Neural progenitor cell (in vitro differentiated cells): ENCODE measurements at regions not wholly inside any gene's neighbourhood (a gene's known extent, or its start where the extent isn't known, plus 50 kb on each side); places are given as distances from the start of the nearest gene placed in this dataset.

ENCODE experiments used
- DNase-seq: peaks from one replicate; pipeline ENCODE4 v3.0.0-alpha.2; 2016; ENCODE audit warnings: low spot score
- H2AFZ ChIP-seq: fragments of 200-600 bp; sonication (generic); replicated peaks from 2 replicates; pipeline ENCODE4 v1.6.1; 2016; ENCODE audit warnings: antibody characterized with exemption
- H3F3A ChIP-seq: fragments of 200-600 bp; sonication (generic); 2 replicates; pipeline ENCODE4 v1.6.1; 2016; ENCODE audit warnings: antibody characterized with exemption, low read depth
- H3K27ac ChIP-seq: fragments of 200-600 bp; sonication (generic); 2 replicates; pipeline ENCODE4 v1.5.1; 2016; ENCODE audit warnings: mild to moderate bottlenecking
- H3K27me3 ChIP-seq: fragments of 200-600 bp; sonication (generic); 2 replicates; pipeline ENCODE4 v1.6.1; 2016; ENCODE audit warnings: mild to moderate bottlenecking, moderate library complexity
- H3K36me3 ChIP-seq: fragments of 200-600 bp; sonication (generic); 2 replicates; pipeline ENCODE4 v1.5.1; 2016
- H3K4me1 ChIP-seq: fragments of 200-600 bp; sonication (generic); 2 replicates; pipeline ENCODE4 v1.6.1; 2016; ENCODE audit warnings: mixed run types
- H3K4me2 ChIP-seq: fragments of 200-600 bp; sonication (generic); 2 replicates; pipeline ENCODE4 v1.6.1; 2016
- H3K4me3 ChIP-seq: fragments of 200-600 bp; sonication (generic); 2 replicates; pipeline ENCODE4 v1.5.1; 2016
- H3K79me2 ChIP-seq: fragments of 200-600 bp; sonication (generic); 2 replicates; pipeline ENCODE4 v1.6.1; 2016; ENCODE audit warnings: low read depth
- H3K9ac ChIP-seq: fragments of 200-600 bp; sonication (generic); 2 replicates; pipeline ENCODE4 v1.6.1; 2016
- H3K9me3 ChIP-seq: fragments of 200-600 bp; sonication (generic); 2 replicates; pipeline ENCODE4 v1.5.1; 2016; ENCODE audit warnings: low read depth
- H4K20me1 ChIP-seq: fragments of 200-600 bp; sonication (generic); 2 replicates; pipeline ENCODE4 v1.6.1; 2016; ENCODE audit warnings: low read depth
- H3K27ac Mint-ChIP-seq: 3 replicates; pipeline ENCODE4 v1.8.0; 2021; ENCODE audit warnings: mixed read lengths
- H3K27me3 Mint-ChIP-seq: 2 replicates; pipeline ENCODE4 v1.8.0; 2022; ENCODE audit warnings: low read depth, mild to moderate bottlenecking, inconsistent platforms, moderate library complexity, mixed read lengths; ENCODE audit not compliant: insufficient read depth
- H3K36me3 Mint-ChIP-seq: 3 replicates; pipeline ENCODE4 v1.8.0; 2021; ENCODE audit warnings: mixed read lengths
- H3K4me1 Mint-ChIP-seq: 3 replicates; pipeline ENCODE4 v1.8.0; 2021; ENCODE audit warnings: mixed read lengths
- H3K4me3 Mint-ChIP-seq: 3 replicates; pipeline ENCODE4 v1.8.0; 2021; ENCODE audit warnings: mild to moderate bottlenecking, moderate library complexity, mixed read lengths
- H3K9me3 Mint-ChIP-seq: 3 replicates; pipeline ENCODE4 v1.8.0; 2020; ENCODE audit warnings: mixed read lengths
- EZH2 ChIP-seq: fragments of 200-600 bp; sonication (generic); IDR thresholded peaks from 2 replicates; pipeline ENCODE4 v1.6.1; 2017; ENCODE audit warnings: antibody characterized with exemption, mild to moderate bottlenecking, moderate library complexity
- EZH2phosphoT487 ChIP-seq: fragments of 200-600 bp; sonication (generic); IDR thresholded peaks from 2 replicates; pipeline ENCODE4 v1.6.1; 2017; ENCODE audit warnings: antibody characterized with exemption
- TF ChIP-seq, protein P1 (sequence below): fragments of 200-600 bp; sonication (generic); IDR thresholded peaks from 2 replicates; pipeline ENCODE4 v1.5.1; 2017; ENCODE audit warnings: antibody characterized with exemption, mild to moderate bottlenecking

DNA sequence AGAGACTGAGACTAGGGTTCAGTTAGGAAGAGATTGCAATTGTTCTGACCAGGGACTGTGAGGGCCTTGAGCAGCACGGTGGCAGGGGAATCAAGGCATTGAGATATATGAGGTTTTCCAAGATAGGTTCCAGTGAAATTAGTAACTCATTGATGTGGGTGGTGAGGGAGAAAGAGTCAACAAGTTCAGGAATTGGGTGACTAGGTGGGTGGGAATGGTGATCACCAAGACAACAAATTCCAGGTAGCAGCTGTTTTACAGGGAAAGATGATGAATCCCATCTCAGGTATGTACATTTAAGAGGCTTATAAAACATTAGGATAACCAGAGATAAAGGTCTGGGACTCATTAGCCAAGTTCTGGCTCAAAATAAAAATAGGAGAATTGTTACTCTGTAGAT is 251.5 kb upstream of the MGAT5 start:
- Histone ChIP-seq H2AFZ (no peak overlapping the region), H3K4me1 (no peaks in the 10 kb centered on the region), H3K4me2 (no peak overlapping the region), H3K4me3 (no peak overlapping the region), H3K27me3 (no peaks in the 10 kb centered on the region), H3K9ac (no peak overlapping the region), H3K27ac (no peak overlapping the region), H4K20me1 (no peaks in the 10 kb centered on the region), H3K36me3 (no peaks in the 10 kb centered on the region), H3K79me2 (no peaks in the 10 kb centered on the region), H3K9me3 (no peaks in the 10 kb centered on the region), H3F3A (no peaks in the 10 kb centered on the region)
- Mint-ChIP-seq H3K27me3 (no peaks in the 10 kb centered on the region), H3K9me3 (no peaks in the 10 kb centered on the region), H3K36me3 (no peaks in the 10 kb centered on the region), H3K4me1 (no peaks in the 10 kb centered on the region), H3K4me3 (no peak overlapping the region), H3K27ac (no peak overlapping the region)
- TF ChIP-seq, protein P1, sequence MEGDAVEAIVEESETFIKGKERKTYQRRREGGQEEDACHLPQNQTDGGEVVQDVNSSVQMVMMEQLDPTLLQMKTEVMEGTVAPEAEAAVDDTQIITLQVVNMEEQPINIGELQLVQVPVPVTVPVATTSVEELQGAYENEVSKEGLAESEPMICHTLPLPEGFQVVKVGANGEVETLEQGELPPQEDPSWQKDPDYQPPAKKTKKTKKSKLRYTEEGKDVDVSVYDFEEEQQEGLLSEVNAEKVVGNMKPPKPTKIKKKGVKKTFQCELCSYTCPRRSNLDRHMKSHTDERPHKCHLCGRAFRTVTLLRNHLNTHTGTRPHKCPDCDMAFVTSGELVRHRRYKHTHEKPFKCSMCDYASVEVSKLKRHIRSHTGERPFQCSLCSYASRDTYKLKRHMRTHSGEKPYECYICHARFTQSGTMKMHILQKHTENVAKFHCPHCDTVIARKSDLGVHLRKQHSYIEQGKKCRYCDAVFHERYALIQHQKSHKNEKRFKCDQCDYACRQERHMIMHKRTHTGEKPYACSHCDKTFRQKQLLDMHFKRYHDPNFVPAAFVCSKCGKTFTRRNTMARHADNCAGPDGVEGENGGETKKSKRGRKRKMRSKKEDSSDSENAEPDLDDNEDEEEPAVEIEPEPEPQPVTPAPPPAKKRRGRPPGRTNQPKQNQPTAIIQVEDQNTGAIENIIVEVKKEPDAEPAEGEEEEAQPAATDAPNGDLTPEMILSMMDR, result no peak
- TF ChIP-seq EZH2 (no peak), EZH2phosphoT487 (no peak)
- no peak for DNase-seq

DNA sequence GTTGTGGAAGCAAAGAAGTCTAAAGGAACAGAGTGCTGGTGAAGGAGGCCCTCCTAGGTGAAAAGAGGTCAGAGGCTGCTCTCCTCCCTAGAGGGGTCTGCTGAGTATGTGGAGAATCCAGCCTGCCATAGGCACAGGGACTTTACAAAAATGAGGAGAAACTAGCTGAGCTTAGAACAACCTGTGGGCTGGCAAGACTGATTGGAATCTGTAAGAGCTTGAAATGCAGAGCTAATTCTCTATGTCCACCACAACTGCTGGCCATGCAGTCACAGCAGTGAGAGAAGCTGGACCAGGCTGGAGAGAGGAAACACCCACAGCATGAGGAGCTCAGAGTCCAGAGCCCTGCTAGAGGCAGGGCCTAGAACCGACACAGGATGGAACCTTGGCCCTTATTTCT is 251.0 kb upstream of the MGAT5 start:
- no peak overlapping the region for H3K27ac Mint-ChIP-seq
- Histone ChIP-seq H3K4me2 (no peak overlapping the region), H3K9ac (no peak overlapping the region), H2AFZ (no peak overlapping the region), H3K27ac (no peak overlapping the region), H3K27me3 (no peaks in the 10 kb centered on the region), H3K4me3 (no peak overlapping the region), H3F3A (no peaks in the 10 kb centered on the region), H3K4me1 (no peaks in the 10 kb centered on the region), H3K9me3 (no peaks in the 10 kb centered on the region), H3K36me3 (no peaks in the 10 kb centered on the region), H3K79me2 (no peaks in the 10 kb centered on the region), H4K20me1 (no peaks in the 10 kb centered on the region)
- no peaks in the 10 kb centered on the region for H3K9me3 Mint-ChIP-seq
- no peak overlapping the region for H3K4me3 Mint-ChIP-seq
- H3K27me3 Mint-ChIP-seq, result no peaks in the 10 kb centered on the region
- H3K36me3 Mint-ChIP-seq, result no peaks in the 10 kb centered on the region
- H3K4me1 Mint-ChIP-seq, result no peaks in the 10 kb centered on the region
- TF ChIP-seq EZH2, result no peak
- no peak for DNase-seq

DNA sequence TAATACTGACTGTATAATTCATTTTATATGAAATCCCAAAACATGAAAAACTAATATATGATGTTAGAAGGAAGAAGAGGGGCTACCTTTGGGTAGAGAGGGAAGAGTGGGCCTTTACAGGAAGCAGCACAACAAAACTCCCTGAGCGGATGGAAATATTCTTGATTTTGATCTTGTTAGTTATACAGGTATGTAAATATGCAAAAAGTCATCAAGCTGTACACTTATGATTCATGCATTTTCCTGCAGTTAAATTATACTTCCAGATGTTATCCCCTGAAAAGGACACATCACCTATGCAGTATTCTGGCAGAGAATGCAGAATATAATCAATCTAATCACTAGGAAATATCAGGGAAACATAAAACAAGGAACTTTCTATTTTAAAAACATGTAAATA is 249.4 kb upstream of the MGAT5 start:
- no peaks in the 10 kb centered on the region for H3K36me3 Mint-ChIP-seq
- no peak overlapping the region for H3K27ac ChIP-seq
- H2AFZ ChIP-seq, result no peak overlapping the region
- H3K4me2 ChIP-seq, result no peak overlapping the region
- peaks cover 2% of the 10 kb centered on the region for H3K27me3 Mint-ChIP-seq
- no peaks in the 10 kb centered on the region for H3K79me2 ChIP-seq
- no peaks in the 10 kb centered on the region for H3K9me3 ChIP-seq
- no peak overlapping the region for H3K9ac ChIP-seq
- no peak overlapping the region for H3K4me3 Mint-ChIP-seq
- H3K4me1 ChIP-seq, result peaks cover 6% of the 10 kb centered on the region
- no peaks in the 10 kb centered on the region for H4K20me1 ChIP-seq
- TF ChIP-seq EZH2phosphoT487, result no peak
- TF ChIP-seq EZH2, result no peak
- TF ChIP-seq, protein P1, result no peak
- no peaks in the 10 kb centered on the region for H3K36me3 ChIP-seq
- H3K9me3 Mint-ChIP-seq, result no peaks in the 10 kb centered on the region
- H3F3A ChIP-seq, result no peaks in the 10 kb centered on the region
- DNase-seq, result no peak
- peaks cover 4% of the 10 kb centered on the region for H3K4me1 Mint-ChIP-seq
- no peaks in the 10 kb centered on the region for H3K27me3 ChIP-seq
- no peak overlapping the region for H3K27ac Mint-ChIP-seq
- no peak overlapping the region for H3K4me3 ChIP-seq

DNA sequence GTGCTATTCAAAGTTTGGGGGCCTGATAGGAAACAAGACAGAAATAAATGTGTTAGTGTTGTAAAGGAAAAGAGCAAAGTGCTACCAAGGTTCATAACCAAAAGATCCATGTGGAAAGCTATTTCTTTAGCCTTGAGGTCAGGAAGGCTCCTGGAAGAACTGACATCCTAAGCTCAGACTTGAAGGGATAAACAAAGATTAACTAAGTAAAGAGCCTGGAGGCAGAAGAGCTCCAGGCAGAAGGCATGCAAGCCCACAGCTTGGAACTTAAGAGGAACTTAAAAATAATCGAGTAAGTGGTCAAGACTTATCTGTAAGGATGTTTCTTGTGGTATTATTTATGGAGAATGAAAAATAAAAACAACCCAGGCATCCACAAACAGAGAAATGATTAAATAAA is 245.0 kb upstream of the MGAT5 start:
- Histone ChIP-seq H3K4me2 (peak overlapping the region; percentile 10), H3K79me2 (no peaks in the 10 kb centered on the region), H3F3A (no peaks in the 10 kb centered on the region), H3K27me3 (no peaks in the 10 kb centered on the region), H3K4me3 (no peak overlapping the region), H3K9ac (no peak overlapping the region), H2AFZ (no peak overlapping the region), H3K9me3 (no peaks in the 10 kb centered on the region), H3K36me3 (no peaks in the 10 kb centered on the region), H3K27ac (no peak overlapping the region), H3K4me1 (peaks cover 6% of the 10 kb centered on the region), H4K20me1 (no peaks in the 10 kb centered on the region)
- no peak for DNase-seq
- H3K27ac Mint-ChIP-seq, result no peak overlapping the region
- no peak overlapping the region for H3K4me3 Mint-ChIP-seq
- H3K27me3 Mint-ChIP-seq, result peaks cover 2% of the 10 kb centered on the region
- TF ChIP-seq EZH2phosphoT487 (no peak), EZH2 (no peak)
- TF ChIP-seq, protein P1, result no peak
- no peaks in the 10 kb centered on the region for H3K36me3 Mint-ChIP-seq
- peaks cover 4% of the 10 kb centered on the region for H3K4me1 Mint-ChIP-seq
- H3K9me3 Mint-ChIP-seq, result no peaks in the 10 kb centered on the region
